Urinary bladder (tissue), 3 donors: ENCODE measurements at regions not wholly inside any gene's neighbourhood (a gene's known extent, or its start where the extent isn't known, plus 50 kb on each side); places are given as distances from the start of the nearest gene placed in this dataset.

Experiments
- DNase-seq: peaks from one replicate; pipeline ENCODE4 v3.0.0-alpha.2; 2015; ENCODE audit errors: extremely low spot score
- H3K27ac ChIP-seq: one replicate; pipeline ENCODE4 v1.5.1; 2013; ENCODE audit warnings: low read depth, mild to moderate bottlenecking, moderate library complexity
- H3K36me3 ChIP-seq: one replicate; pipeline ENCODE4 v1.6.1; 2013; ENCODE audit warnings: mild to moderate bottlenecking, moderate library complexity; ENCODE audit not compliant: insufficient read depth
- H3K4me1 ChIP-seq: one replicate; pipeline ENCODE4 v1.6.1; 2013; ENCODE audit warnings: mild to moderate bottlenecking, moderate library complexity; ENCODE audit not compliant: insufficient read depth
- H3K4me3 ChIP-seq: one replicate; pipeline ENCODE4 v1.5.1; 2013; ENCODE audit warnings: low read depth, low read length
- WGBS: extraction: QIAGEN DNeasy Blood & Tissue Kit; methylation state at CpG from one replicate; pipeline ENCODE4 v1.1.7; 2013; 5-methylcytosine and 5-hydroxymethylcytosine counted together
- donor health status: healthy with polysubstance abuse.
- donor health status: healthy.

- 88% methylated on average over 3 of the region's 3 CpGs for WGBS
These were observed 1687.4 kb upstream of the FLRT2 start for GRCh38 chr14:83842547-83842946.

GRCh38 chr14:83847102-83847501 is 1682.8 kb upstream of the FLRT2 start:
- no peak for DNase-seq
- Histone ChIP-seq H3K4me1 (no peaks in the 10 kb centered on the region), H3K36me3 (no peaks in the 10 kb centered on the region), H3K27ac (no peak overlapping the region), H3K4me3 (no peak overlapping the region)
- WGBS, result 67% methylated on average over 1 of the region's 1 CpG

More at GRCh38 chr14:83842547-83842946, 1687.4 kb upstream of the FLRT2 start:
- H3K27ac ChIP-seq, result no peak overlapping the region
- no peaks in the 10 kb centered on the region for H3K4me1 ChIP-seq
- DNase-seq, result no peak
- H3K36me3 ChIP-seq, result no peaks in the 10 kb centered on the region
- no peak overlapping the region for H3K4me3 ChIP-seq

- DNase-seq, result no peak
- 84% methylated on average over 5 of the region's 5 CpGs for WGBS
- no peak overlapping the region for H3K27ac ChIP-seq
- H3K4me3 ChIP-seq, result no peak overlapping the region
- no peaks in the 10 kb centered on the region for H3K4me1 ChIP-seq
- no peaks in the 10 kb centered on the region for H3K36me3 ChIP-seq
These were observed 1679.9 kb upstream of the FLRT2 start for GRCh38 chr14:83850092-83850491.

GRCh38 chr14:83856334-83856733 is 1673.6 kb upstream of the FLRT2 start:
- DNase-seq, result no peak
- Histone ChIP-seq H3K4me3 (no peak overlapping the region), H3K27ac (no peak overlapping the region), H3K36me3 (no peaks in the 10 kb centered on the region), H3K4me1 (no peaks in the 10 kb centered on the region)
- WGBS, result 68% methylated on average over 3 of the region's 3 CpGs

GRCh38 chr14:83860631-83861155 is 1669.3 kb upstream of the FLRT2 start:
- no peak for DNase-seq
- H3K4me1 ChIP-seq, result no peaks in the 10 kb centered on the region
- WGBS, result 91% methylated on average over 5 of the region's 5 CpGs
- H3K4me3 ChIP-seq, result no peak overlapping the region
- no peaks in the 10 kb centered on the region for H3K36me3 ChIP-seq
- no peak overlapping the region for H3K27ac ChIP-seq

GRCh38 chr14:83863042-83863774 is 1666.7 kb upstream of the FLRT2 start:
- H3K27ac ChIP-seq, result no peak overlapping the region
- 85% methylated on average over 3 of the region's 3 CpGs for WGBS
- H3K36me3 ChIP-seq, result no peaks in the 10 kb centered on the region
- H3K4me1 ChIP-seq, result no peaks in the 10 kb centered on the region
- no peak overlapping the region for H3K4me3 ChIP-seq
- no peak for DNase-seq

GRCh38 chr14:83864106-83864505 is 1665.8 kb upstream of the FLRT2 start:
- no peak overlapping the region for H3K4me3 ChIP-seq
- no peak for DNase-seq
- H3K4me1 ChIP-seq, result no peaks in the 10 kb centered on the region
- 89% methylated on average over 5 of the region's 5 CpGs for WGBS
- H3K36me3 ChIP-seq, result no peaks in the 10 kb centered on the region
- H3K27ac ChIP-seq, result no peak overlapping the region

- 35% methylated on average over 5 of the region's 5 CpGs for WGBS
- no peak overlapping the region for H3K27ac ChIP-seq
- H3K4me3 ChIP-seq, result no peak overlapping the region
These were observed 1662.2 kb upstream of the FLRT2 start for GRCh38 chr14:83867566-83868225.

GRCh38 chr14:83870546-83871270 is 1659.2 kb upstream of the FLRT2 start:
- no peak for DNase-seq
- WGBS, result 22% methylated on average over 2 of the region's 2 CpGs
- Histone ChIP-seq H3K27ac (no peak overlapping the region), H3K4me3 (no peak overlapping the region), H3K36me3 (no peaks in the 10 kb centered on the region), H3K4me1 (no peaks in the 10 kb centered on the region)

More at GRCh38 chr14:83867566-83868225, 1662.2 kb upstream of the FLRT2 start:
- Histone ChIP-seq H3K36me3 (no peaks in the 10 kb centered on the region), H3K4me1 (no peaks in the 10 kb centered on the region)
- DNase-seq, result no peak

- Histone ChIP-seq H3K4me1 (no peaks in the 10 kb centered on the region), H3K4me3 (no peak overlapping the region), H3K27ac (no peak overlapping the region), H3K36me3 (no peaks in the 10 kb centered on the region)
- 33% methylated on average over 3 of the region's 3 CpGs for WGBS
- no peak for DNase-seq
These were observed 1656.3 kb upstream of the FLRT2 start for GRCh38 chr14:83873669-83874068.

- 67% methylated on average over 1 of the region's 1 CpG for WGBS
- H3K27ac ChIP-seq, result no peak overlapping the region
- H3K4me1 ChIP-seq, result no peaks in the 10 kb centered on the region
- DNase-seq, result no peak
- no peak overlapping the region for H3K4me3 ChIP-seq
- H3K36me3 ChIP-seq, result no peaks in the 10 kb centered on the region
These were observed 1655.3 kb upstream of the FLRT2 start for GRCh38 chr14:83874662-83875061.

- no peak overlapping the region for H3K4me3 ChIP-seq
- H3K36me3 ChIP-seq, result no peaks in the 10 kb centered on the region
- no peaks in the 10 kb centered on the region for H3K4me1 ChIP-seq
- H3K27ac ChIP-seq, result no peak overlapping the region
- 85% methylated on average over 1 of the region's 1 CpG for WGBS
- DNase-seq, result no peak
These were observed 1646.2 kb upstream of the FLRT2 start for GRCh38 chr14:83883732-83884131.

- Histone ChIP-seq H3K4me3 (no peak overlapping the region), H3K4me1 (no peaks in the 10 kb centered on the region), H3K36me3 (no peaks in the 10 kb centered on the region), H3K27ac (no peak overlapping the region)
- DNase-seq, result no peak
- WGBS, result 51% methylated on average over 4 of the region's 4 CpGs
These were observed 1644.1 kb upstream of the FLRT2 start for GRCh38 chr14:83885837-83886293.
